AG04450 (cell line): ENCODE measurements at regions not wholly inside any gene's neighbourhood (a gene's known extent, or its start where the extent isn't known, plus 50 kb on each side); places are given as distances from the start of the nearest gene placed in this dataset.

Experiments used
- CTCF ChIA-PET: fragments of 300-600, 350-600 bp; formaldehyde crosslinking; extraction: SDS; loops from one replicate; lab custom pipeline; 2022; ENCODE audit warnings: antibody characterized with exemption, inconsistent platforms; lab: Charles Lee
- POLR2A ChIA-PET: fragments of 350-600 bp; formaldehyde crosslinking; extraction: SDS; loops from one replicate; lab custom pipeline; 2021; ENCODE audit warnings: antibody characterized with exemption, inconsistent platforms; lab: Yijun Ruan, JAX
- DNase-seq: peaks from one replicate; pipeline ENCODE4 v3.0.0-alpha.2; 2011; ENCODE audit warnings: low read depth, low spot score
- H3K27ac ChIP-seq: one replicate; pipeline ENCODE4 v1.5.1; 2012; ENCODE audit warnings: low read depth, low read length, control low read depth
- H3K27me3 ChIP-seq: one replicate; pipeline ENCODE4 v1.6.0; 2012; ENCODE audit warnings: low read length; ENCODE audit not compliant: control insufficient read depth, insufficient read depth
- H3K4me3 ChIP-seq: 2 replicates; pipeline ENCODE4 v1.5.1; 2011; ENCODE audit warnings: mild to moderate bottlenecking, low read depth, low read length, control low read depth
- H3K9me3 ChIP-seq: 2 replicates; pipeline ENCODE4 v1.5.1; 2012; ENCODE audit warnings: low read length; ENCODE audit not compliant: control insufficient read depth, insufficient read depth
- CTCF ChIP-seq: IDR thresholded peaks from 2 replicates; pipeline ENCODE4 v1.5.1; 2011; ENCODE audit warnings: low read depth, low read length, control low read depth, inconsistent platforms

- ChIA-PET CTCF (no interaction called here), POLR2A (no interaction called here)
- TF ChIP-seq CTCF: no peak
- no peak for DNase-seq
- H3K9me3 ChIP-seq: peaks cover 4% of the 10 kb centered on the region
- H3K4me3 ChIP-seq: no peak overlapping the region
- no peaks in the 10 kb centered on the region for H3K27me3 ChIP-seq
- H3K27ac ChIP-seq: no peak overlapping the region
These were observed 386.1 kb downstream of the SOCS6 start for GRCh38 chr18:70674896-70675295.

GRCh38 chr18:70673831-70674230 is 385.0 kb downstream of the SOCS6 start:
- no peak for DNase-seq
- Histone ChIP-seq H3K27me3 (no peaks in the 10 kb centered on the region), H3K27ac (no peak overlapping the region), H3K4me3 (no peak overlapping the region), H3K9me3 (peaks cover 15% of the 10 kb centered on the region)
- no peak for TF ChIP-seq CTCF
- POLR2A ChIA-PET: no interaction called here
- CTCF ChIA-PET: no interaction called here

GRCh38 chr18:70672581-70672980 is 383.7 kb downstream of the SOCS6 start:
- ChIA-PET CTCF (no interaction called here), POLR2A (no interaction called here)
- Histone ChIP-seq H3K27me3 (no peaks in the 10 kb centered on the region), H3K27ac (no peak overlapping the region), H3K9me3 (peaks cover 16% of the 10 kb centered on the region), H3K4me3 (no peak overlapping the region)
- no peak for DNase-seq
- no peak for TF ChIP-seq CTCF

GRCh38 chr18:70671889-70672565 is 383.2 kb downstream of the SOCS6 start:
- Histone ChIP-seq H3K9me3 (peaks cover 16% of the 10 kb centered on the region), H3K27me3 (no peaks in the 10 kb centered on the region), H3K4me3 (no peak overlapping the region), H3K27ac (no peak overlapping the region)
- ChIA-PET CTCF (no interaction called here), POLR2A (no interaction called here)
- DNase-seq: no peak
- no peak for TF ChIP-seq CTCF

GRCh38 chr18:70666936-70667335 is 378.1 kb downstream of the SOCS6 start:
- no peak overlapping the region for H3K27ac ChIP-seq
- TF ChIP-seq CTCF: no peak
- H3K4me3 ChIP-seq: no peak overlapping the region
- DNase-seq: no peak
- CTCF ChIA-PET: no interaction called here
- no peaks in the 10 kb centered on the region for H3K27me3 ChIP-seq
- POLR2A ChIA-PET: no interaction called here
- peaks cover 16% of the 10 kb centered on the region for H3K9me3 ChIP-seq
